Activated CD4-positive, alpha-beta T cell treated with anti-CD3 and anti-CD28 coated beads for 24 hours (primary cell): ENCODE measurements at regions not wholly inside any gene's neighbourhood (a gene's known extent, or its start where the extent isn't known, plus 50 kb on each side); places are given as distances from the start of the nearest gene placed in this dataset.

Source experiments
- DNase-seq, 2 donors: peaks; one replicate each; pipeline ENCODE4 v3.0.0-alpha.2; 2020; ENCODE audit warnings: low read depth in 2 of 2

DNA sequence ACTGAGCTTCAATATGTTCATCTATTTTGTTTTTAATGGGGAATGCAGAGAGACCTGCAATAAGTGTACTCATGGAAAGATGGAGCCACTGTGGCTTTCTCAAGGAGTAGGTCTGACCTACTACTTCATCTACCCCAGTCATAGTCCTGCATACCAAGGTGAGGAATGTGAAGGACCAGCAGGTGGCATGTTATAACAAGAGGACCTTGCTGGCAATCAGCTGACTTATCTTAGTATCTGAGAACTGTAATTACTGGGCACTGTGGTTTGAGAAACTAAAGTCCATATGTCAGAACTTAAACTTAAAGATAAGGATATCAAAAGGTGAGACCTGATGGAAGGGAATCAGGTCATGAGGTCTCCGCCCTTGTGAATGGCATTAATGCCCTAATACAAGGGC lies 1104.2 kb downstream of the BCL11A start:
- DNase-seq: no peak

DNA sequence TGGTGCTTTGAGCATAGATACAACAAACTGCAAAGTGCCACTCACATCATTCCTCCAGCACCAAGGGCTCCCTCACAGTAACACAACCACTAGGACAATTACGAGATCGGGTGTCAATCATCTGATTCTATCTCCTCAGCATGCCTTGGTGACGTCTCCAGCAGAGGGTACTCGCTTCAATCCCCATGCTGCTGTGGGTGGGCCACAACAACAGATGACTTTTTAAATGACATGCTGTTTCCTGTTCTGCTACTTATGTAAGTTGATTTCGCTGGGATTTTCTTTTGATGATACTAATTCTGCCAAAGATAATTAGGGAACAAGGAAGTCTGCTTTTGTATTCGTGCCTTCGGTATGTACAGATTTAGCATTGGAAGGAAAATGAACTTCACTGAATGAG lies 1113.0 kb downstream of the BCL11A start:
- DNase-seq: no peak

DNA sequence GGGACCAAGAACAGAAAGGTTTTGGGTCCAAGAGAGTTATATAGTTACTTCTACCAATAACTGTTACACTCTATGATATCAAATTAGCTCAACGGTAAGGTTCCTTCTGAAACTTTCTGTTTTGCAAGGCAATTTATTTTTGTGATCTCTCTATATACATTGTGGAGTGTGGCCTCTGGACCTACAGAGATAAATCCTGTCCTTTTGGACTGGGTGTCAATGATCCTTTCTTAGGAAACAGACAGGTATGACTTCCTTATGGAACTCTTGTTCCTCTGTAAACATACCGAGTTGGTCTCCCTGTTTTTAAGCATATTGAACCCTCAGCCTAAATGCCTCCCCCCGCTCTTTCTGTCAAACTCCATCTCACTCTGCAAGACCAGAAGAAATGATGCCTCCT lies 1117.8 kb downstream of the BCL11A start:
- DNase-seq: no peak

DNA sequence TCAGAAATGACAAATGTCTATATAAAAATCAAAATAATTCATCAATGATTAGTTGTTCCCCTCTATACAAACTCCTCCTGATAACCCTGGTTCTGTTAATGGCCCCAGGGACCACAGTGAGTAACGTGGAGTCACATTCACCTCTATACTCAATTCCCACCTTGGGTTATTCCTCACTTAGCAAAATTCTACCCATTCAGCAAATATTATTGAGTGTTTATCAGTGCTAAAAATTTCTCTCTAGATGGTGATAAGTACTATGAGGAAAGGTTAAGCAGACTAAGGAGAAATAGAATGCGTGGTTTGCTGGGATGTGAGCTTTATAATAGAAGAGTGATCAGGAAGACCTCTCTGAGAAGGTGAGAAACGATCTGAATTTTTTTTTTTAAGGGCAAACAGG lies 1124.5 kb downstream of the BCL11A start:
- no peak for DNase-seq

DNA sequence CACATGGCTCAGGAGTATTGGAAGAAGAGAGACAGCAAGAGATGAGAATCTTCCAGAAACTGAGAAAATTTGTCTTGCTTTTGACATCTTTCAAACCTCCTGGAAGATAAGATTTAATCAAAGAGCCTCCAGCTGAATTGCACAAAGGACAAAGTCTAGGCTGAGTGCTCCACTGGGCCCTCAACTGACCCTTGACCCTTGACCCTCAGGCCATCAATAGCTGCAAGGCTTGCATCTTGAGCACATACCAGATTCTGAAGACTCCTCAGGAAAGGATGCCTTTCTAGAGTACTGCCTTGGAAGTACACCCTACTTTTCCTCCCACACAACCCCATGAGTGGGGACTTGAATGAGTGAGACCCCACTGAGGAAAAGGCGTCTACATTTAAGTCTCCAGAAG lies 1125.5 kb downstream of the BCL11A start:
- DNase-seq: no peak

DNA sequence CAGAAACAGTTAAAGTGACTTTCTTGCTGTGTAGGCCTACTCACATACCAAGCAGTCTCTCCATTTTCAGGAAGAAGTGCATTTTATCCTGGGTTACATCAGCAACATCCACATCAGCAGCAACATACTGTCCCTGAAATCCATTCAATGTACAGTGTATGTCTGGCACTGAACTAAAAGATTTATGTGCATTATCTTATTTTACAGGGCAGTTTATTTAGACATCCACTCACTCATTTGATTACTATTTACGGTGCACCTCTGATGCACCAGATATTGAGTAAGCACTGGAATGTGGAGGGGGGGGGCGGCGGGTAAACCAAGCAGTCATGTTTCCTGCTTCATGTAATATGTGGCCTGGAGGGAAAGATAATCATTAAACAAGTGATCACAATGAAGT lies 1128.2 kb downstream of the BCL11A start:
- no peak for DNase-seq

DNA sequence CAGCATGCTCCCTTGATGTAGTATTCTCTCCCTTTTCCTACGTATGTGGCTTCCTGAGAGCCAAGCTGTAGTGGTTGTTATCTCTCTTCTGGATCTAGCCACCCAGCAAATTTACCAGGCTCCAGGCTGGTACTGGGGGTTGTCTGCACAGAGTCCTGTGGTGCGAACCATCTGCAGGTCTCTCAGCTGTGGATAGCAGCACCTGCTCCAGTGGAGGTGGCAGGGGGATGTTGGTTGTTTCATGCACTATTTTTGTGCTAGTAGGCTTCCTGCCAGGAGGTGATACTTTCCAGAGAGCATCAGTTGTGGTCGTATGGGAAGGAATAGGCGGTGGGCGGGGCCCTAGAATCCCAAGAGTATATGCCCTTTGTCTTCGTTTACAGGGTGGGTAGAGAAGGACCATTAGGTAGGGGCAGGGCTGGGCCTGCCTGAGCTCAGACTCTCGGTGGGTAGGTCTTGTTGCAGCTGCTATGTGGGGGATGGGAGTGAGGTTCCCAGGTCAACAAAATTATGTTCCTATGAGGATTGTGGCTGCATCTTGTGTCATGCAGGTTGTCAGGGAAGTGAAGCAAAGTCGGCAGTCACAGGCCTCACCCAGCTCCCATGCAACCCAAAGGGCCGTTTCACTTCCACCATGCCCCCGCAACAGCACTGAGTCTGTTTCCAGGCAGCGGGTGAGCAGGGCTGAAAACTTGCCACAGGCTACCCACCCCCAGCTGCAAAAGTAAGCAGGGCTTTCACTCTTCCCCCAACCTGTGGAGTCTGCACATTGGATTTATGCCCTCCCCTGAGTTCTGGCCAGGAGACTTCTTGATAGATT lies 1139.5 kb downstream of the BCL11A start:
- DNase-seq: no peak

DNA sequence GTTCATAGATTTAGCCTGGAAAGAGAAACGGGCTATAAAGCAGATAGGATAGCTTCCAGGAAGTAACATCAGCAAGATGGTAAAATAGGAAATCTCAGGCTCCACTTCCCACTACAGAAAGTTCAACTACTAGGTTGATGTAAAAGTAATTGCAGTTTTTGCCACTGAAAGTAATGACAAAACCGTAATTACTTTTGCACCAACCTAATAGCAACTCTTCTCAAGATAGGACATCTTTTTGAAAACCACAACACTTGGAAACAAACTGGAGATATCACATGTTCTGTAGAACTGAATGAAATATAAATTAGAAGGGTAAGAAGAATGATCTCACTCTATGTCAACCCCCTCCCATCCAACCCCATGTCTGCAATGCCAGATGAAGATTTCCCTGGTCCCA lies 1154.3 kb downstream of the BCL11A start:
- no peak for DNase-seq

DNA sequence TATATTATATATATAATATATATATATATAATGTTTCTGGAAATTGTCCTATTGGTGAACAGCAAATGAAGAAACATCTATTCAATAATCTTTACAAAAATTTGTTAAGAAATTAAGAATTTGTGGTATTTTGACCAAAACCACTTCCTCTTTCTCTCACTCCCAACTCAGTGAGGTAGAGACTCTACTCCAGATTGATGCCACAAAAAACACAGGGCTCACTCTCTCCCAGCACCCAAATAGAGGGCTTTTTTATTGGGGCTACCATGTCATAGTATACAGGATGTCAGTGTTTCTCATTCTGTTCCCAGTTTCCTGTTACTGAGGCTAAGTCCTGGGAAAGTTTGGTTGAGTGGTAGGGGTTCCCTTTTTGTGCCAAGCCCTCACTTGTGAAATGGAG lies 1155.4 kb downstream of the BCL11A start:
- DNase-seq: no peak

DNA sequence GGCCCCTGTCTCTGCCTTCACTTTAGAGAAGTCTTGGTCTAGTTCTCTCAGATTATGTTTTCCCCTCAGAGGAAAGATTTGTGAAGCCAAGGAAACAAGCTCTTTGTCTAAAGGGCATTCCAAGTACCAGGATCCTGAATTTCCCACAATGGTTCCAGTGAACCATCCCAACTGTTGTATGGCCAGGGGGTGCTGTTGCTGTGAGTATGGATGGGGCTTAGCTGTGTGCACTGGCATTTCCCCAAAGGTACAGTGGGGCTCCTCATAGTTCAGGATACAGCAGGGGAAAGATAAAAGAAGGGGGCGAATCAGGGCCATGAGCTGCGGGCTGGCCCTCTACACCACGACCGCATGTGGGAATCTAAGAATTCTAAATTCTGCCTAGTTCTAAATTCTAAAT lies 1154.0 kb upstream of the FANCL start:
- DNase-seq: no peak

DNA sequence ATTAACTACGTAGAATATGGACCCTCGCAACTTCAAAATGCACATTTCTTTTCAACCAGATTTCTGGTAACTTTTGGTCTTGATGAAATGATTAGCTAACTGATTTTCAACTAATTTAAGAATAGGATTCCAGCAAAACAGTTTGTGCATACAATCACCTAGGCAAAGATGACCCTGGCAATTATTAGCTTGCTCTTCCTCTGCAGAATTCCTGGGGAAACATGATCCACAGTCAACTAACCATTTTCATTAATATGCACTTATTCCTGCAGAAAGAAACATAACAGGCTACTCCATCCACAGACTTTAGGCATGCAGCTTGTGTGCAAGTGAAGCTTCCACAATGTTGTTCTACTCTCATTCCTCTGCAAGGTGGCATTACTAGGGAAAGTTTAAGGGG lies 1150.8 kb upstream of the FANCL start:
- no peak for DNase-seq

DNA sequence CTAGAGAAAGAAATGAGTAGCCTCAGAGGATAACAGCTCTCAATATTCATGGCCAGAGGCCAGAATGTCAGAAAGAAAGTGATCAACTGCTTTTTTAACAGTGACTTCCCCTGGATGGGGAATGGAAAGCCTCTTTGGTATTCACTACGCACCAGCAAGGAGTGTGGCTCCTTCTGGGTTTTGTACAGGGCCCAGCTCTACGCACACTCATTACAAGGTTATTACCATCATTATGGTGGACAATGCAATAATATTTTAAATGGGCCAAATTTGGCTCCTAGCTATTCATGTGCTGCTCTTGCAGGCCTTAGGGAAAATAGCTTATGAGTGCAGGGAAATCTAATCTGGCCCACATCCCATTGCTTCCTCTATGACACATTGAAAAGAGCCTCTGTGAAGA lies 1149.5 kb upstream of the FANCL start:
- no peak for DNase-seq

DNA sequence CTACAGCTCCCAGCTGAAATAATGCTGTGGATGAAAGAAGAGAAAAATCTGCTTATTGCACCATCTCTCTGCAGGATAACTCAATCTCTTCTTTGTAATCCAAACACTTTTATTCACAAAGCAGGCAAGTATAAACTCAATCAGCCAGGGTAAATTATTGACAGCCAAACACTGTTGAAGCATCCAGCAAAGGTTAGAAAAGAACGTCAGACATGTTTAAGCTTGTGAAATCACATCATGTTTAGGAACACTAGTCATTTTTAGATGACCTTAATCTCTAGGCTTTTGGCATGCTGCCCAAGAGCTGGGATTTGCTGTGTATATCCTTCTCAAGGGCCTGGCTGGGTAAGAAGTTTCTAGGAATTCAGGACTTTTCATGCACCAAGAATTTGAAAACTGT lies 1148.1 kb upstream of the FANCL start:
- no peak for DNase-seq

DNA sequence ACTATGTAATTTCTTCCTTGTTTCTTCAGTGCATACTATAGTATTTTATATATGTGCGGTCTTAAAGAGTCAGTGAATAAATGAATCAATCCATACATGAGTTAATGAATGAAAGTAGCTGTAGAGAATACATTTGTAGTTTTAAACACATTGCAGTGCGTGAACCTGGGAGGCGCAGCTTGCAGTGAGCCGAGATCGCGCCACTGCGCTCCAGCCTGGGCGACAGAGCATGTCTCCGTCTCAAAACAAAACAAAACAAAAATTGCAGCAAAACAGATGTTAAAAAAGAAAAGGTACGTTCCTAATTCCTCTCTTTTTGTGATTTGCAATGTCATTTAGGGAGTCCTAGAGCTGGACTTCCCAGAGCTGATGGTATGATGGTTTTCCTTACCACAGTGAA lies 1144.8 kb upstream of the FANCL start:
- DNase-seq: no peak

DNA sequence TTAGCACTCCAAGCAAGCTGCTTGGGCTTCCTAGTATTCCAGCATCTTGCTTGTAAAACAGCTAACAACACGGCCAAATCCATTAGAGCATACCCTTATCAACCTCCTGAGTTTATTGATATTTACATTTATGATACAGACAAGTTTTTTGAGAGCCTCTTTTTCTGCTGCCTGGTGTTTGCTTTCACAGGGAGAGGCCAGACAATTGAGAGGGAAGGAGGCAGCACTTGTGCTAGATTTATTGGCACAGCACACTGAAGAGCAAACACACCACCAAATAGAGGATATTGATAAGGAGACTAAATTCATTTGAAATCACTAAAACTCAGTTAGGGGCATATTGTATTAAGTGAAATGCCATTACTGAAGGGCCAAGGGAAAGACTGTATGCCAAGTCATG lies 1142.3 kb upstream of the FANCL start:
- DNase-seq: no peak

DNA sequence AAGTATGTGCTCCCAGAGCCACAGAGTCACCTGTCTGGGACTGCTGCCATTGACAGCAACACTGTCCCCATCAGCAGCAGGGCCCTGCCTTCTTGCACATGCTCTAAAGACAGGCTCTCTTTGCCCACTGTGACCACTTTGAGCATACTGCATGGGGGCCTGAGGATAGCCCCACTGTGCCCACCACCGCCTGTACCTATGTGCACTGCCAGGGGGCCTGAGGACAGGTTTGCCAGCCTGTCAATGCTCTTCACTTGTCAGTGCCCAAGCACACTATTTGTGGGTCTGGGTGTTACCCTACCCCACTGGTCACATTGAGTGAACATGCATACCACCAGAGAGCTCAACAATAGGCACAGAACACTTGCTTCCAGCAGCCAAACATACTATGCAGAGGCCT lies 1137.0 kb upstream of the FANCL start:
- no peak for DNase-seq

DNA sequence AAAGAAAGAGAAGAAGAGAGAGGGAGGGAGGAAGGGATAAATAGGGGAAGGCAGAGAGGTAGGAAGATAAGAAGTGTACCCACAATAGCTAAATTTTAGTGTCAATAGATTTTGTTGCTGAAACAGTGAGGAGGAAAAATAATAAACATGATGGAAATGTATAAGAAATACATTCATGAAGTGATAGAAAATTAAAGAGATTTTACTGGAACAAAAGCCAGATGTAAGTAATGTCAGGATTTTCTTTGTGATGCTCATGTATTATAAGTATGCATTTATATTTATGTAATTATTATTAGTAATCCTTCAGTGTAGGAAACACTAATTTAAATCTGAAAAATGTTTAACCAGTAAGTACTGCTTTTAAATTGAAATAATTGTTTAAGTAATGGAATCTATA lies 1125.2 kb upstream of the FANCL start:
- no peak for DNase-seq

DNA sequence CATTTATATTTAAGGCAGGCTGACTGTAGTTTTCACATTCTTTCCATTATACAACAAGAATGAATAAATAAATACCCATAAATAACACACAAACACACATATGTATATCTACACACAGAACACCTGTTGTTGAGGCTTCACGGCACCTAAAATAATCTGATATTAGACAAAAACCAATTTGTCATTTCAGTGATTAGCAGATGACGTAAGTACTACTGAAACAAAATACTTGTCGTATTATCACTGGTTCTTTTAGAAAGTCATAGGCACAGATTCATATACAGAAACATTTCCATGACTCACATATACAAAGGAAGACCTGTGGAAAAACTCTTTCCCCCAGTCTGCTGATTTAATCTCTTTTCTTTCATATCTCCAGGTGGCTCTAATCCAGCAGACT lies 1113.4 kb upstream of the FANCL start:
- no peak for DNase-seq

DNA sequence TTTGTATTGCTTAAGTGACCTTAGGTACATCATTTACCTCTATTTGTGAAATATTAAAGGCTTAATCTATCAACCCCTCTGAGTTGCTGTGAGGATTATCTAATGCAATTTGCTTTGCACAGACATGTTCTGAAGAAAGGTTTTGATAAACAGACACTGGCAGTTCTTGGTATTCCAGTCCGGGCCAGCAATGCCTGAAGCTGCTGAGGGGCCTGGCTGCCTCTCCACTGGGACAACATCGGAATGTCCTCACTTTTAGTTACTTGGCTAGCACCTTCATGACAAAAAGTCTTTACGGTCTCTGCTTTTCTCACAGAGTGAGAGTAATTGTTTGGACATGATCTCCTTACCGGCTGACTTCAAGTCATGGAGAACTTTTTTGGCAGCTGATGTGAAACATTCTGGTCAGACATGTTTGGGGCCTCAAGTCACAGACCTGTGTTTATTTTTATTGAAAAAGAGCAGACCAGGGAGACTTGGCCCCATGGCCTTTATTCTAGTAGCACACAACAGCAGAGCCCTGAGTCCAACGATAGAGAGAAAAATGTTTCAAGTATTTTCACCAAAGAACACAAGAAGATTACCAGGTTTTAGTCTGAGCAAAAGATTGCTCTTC lies 1112.3 kb upstream of the FANCL start:
- DNase-seq: no peak

DNA sequence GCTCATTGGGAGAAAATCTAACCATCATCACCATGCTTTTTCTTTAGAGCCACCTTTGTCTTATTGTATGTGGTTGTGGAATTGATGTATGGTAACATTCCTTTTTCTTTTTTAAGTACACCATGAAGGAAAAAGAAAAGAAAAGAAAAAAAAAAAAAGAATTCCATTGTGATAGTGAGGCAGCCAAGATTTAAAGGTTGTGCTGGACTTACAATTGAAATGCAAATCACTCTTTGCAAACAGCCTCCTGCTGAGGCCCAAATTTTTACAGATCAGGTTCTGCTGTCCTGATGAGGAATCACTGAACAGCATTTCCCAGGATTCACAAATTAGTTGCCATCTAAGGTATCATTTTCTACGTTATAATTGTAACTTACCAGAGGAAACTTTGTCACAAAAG lies 1101.0 kb upstream of the FANCL start:
- DNase-seq: no peak

DNA sequence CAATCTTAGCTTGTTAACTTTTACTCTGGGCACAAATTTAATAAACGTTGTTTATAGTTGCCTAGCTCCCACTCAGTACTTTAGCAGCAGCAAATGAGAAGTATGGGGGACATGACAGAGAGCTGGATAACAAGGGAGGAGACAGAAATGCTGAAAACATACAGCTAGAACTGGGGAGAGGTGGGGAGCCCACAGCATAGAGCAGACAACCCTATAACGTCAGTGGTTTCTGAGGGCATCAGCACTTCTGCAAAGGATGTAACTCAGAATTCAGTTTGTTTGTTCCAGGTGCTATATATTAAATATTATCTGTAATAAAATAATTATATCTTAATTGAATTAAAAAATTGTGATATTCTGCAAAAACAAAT lies 1098.7 kb upstream of the FANCL start:
- DNase-seq: no peak

DNA sequence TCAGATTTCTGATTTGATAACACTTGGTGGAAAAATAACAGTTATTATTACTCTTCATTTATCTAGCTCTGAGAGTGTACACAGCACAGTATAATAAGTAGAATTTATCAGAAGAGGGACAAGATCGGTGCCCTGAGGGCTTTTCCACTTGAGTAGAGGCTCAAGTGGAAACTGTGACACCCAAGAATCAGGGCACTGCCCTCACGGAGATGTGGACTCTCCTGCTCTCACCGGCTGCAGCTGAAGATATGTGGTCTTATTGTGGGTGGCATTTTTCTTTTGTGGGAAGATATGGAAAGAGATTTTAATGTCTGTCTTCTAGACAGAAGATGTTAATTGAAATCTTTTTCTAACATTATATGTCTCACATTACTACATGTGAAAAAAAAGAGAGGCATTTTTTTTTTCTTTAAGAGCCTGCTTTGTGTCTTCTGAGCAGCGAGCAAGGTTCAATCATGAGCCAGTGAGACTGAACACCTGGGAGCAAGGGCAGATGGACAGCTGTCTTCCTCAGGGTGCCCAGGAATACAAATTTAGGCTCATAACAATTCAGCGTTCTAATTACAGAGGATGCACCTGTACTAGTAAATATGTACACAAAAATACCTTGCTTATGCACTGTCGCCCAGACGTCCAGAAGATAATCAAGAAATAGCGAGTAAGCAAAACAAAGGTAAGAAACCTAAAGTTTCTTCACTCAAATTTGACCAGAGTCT lies 1098.2 kb upstream of the FANCL start:
- DNase-seq: no peak

DNA sequence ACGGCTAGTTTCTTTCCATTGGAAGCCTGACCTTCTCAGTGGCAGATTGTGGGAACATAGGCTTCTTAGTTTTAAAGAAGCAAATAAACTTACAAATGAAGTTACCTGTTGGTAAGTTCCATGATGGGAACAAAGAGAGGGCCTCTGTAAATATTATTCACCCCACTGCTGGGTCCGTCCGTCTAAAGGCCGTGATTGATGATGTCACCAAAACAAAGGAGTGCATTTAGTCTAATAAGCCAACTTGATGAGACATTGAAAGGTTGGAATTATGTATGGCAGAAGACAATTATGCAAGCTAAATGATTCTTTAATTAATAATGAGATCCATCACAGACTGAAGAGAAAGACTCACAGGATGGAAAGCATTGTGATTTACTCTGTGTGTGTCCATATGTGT lies 1091.9 kb upstream of the FANCL start:
- DNase-seq: no peak
